ENCODE measurements at regions not wholly inside any gene's neighbourhood (a gene's known extent, or its start where the extent isn't known, plus 50 kb on each side); places are given as distances from the start of the nearest gene placed in this dataset.

DNA sequence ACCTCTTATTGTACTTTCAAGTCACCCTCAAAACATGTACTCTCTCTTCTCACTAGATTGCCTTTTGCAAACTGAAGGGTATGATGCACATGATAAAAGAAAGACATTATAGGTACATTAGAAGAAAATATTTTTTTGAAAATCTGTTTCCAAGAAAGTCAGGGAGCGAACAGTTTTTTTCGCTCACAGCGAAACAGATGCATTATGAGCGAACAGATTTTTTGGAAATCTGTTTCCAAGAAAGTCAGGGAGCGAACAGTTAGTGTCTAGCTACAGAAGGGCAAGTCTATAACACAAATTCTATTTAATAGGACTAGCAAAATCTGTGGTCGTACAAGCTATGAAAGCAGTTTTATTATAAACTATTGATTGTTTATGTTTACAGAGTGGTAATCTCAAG is 296.2 kb upstream of the ANO3 start:
- DNase-seq (ENCODE audit: low spot score): no peak

DNA sequence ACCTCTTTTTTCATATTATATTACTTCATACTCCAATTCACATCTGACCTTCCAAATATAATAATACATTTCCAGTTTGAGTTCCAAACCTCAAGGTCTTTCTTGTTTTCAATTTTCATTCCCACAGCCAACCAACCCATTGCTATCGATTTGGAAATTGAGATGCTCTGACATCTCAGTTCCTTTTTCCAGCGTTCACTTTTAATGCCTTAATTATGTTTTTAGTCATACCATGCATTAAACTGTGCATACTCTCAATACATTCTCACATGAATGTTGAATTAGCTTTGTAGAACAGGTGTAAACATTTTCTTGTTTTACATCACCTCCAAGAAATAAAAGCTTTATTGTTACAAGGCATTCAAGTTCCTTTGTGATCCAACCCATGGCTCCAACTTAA is 294.2 kb upstream of the ANO3 start:
- DNase-seq (ENCODE audit: low spot score): no peak

DNA sequence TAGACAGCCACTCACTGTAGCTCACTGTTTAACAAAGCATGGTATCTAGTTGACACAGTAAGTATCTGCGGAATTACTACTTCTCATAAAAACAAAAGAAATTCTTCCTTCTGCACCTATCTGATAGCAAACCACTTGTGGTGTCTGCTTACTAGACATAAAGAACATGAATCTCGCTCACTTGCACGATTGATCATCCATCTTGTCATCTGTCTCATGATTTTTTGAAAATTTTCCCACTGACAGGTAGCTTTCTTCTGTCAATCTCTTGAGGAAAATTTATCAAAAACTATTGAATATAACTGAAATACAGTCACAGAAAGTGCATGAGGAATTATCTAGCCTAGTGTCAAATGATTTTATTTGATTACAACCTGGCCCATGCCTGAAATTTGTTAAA is 291.6 kb upstream of the ANO3 start:
- no peak for DNase-seq (ENCODE audit: low spot score)

DNA sequence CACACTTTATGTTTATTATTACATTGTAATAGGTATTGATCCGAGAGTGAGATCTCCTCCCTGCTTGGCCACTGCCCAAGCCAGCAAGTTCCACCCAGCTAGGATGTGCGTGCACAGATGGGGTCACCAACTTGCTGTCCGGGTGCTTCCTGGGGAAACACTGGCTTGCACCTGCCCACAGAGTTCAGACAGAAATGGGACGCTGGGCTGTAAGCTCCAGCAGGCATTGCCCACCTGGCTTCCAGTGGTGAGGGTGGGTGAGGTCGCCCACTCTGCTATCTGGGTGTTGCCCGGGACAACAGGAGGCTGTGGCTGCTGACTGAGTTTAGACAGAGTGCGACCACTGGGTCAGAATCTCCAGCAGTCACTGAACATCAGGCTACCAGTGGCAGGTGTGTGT is 289.8 kb upstream of the ANO3 start:
- no peak for DNase-seq (ENCODE audit: low spot score)

DNA sequence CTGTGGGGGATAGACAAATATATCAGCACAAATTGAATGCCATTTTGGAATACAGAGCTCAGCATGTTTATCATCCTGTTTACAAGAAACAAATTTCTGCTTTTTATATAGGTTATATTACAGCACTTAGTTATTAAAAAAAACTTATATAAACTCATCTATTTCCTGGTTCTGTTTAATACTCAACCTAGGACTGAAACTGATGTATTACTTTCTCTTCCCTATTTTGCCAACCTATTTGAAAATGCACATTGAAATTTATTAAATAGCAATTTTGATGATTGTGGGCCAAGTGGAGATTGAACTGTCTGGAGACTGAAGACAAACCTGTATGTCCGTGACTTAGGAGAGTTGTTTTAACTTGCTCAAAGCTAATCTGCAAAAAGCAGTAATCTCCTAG is 288.3 kb upstream of the ANO3 start:
- DNase-seq (ENCODE audit: low spot score): no peak

DNA sequence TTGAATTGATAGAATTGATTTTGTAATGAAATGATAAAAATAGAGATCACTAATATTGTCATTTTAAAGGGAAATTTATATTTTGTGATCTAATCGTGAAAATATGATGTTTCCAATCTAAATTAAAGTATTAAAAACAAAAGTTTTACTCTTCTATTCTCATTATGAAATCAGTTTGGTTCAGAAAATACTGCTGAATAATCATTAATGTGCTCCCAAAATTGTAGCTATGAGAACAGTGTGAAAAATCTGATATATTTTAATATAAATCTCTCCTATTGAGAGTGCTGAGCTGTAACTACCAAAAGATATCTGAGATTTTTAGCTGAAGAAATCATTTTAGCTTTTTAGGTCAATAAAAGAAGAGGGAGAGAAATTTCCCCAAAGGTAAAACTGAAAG is 287.5 kb upstream of the ANO3 start:
- no peak for DNase-seq (ENCODE audit: low spot score)

DNA sequence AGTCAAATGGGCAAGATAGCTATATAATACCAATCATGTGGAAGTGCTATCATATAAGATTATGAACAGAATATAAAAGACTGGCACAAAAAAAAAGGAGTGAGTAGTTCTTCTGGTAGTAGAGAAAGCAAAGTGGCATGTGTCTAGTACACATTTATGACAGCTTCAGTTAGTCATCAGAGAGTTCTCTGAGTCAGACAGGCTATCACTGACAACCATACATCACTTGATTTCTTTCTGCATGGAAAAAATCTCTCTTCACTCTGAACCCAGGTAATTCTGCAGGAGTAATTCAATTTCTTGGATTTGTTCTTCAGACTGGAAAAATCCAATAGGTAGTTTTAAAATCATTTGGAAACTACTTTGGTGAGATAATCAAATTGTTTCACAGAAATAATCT is 286.8 kb upstream of the ANO3 start:
- DNase-seq (ENCODE audit: low spot score): no peak

DNA sequence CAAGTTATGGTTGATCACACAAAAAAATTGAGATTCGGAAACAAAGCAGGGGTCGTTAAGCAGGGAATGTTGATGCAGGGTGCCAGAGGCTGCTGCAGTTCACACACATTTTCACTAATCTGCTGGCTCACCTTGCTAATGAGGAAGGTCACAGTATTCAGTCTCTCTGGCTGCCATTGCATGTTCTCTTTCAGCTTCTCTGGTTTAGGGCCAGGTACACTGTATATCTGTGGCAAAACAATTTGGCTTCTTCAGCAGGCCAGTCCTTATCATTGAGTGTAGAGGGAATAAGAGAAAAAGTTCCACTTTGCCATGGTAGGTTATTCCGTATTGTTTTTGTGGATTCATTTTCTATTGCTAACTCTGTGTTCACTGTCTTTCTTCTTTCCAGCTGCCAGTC is 283.7 kb upstream of the ANO3 start:
- no peak for DNase-seq (ENCODE audit: low spot score)

DNA sequence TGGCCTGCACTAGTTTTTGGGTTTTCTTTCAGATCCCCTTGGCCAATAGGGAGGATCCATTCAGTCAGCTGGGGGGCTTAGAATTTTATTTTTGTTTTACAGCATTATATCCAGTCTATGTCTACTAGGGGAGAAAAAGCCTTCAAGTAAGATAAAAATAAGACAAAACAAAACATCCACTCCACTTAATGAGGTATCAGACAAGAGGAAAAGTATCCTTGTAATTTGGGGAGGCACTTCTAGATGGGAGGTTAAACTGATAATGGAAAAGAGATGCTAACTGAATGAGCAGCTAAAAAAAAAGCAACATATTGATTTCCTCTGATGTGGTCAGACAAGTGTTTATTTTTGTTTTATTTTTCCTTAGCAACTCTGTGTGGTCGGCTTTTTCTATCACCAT is 278.0 kb upstream of the ANO3 start:
- DNase-seq (ENCODE audit: low spot score): no peak

DNA sequence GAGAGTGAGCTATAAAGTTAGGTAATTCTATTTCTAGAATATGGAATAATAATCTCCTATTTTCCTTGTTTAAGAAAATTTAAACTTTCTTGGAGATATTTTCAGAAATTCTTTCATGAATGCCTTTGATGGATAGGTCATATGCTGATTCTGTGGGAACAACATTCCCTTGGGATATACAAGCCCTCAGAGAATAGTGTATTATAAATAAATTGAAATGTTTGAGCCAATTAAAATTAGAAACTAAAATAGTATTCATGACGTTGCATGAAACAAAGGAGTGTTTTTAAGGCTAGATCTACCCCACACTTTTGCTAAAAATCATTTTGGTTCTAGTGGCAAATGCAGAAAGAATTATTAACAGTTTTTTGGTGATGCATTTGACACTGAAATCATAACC is 269.3 kb upstream of the ANO3 start:
- no peak for DNase-seq (ENCODE audit: low spot score)

DNA sequence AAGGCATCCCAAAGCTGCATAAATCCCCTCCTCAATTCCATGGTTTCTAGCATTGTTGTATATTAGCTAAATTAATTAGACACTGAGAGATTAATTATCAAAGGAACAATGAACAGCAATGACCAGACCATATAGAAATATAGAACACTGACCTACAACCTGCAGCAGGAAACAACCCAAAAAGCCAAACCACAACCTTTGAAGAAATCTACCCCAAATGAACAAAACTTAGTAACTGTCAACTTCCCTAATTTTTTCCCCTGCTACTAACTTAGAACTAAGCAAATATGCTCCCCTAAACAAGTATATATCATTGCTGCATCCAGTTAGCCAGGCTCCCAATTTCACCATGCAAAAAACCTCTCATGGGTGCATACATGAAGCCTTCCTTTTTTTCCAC is 268.0 kb upstream of the ANO3 start:
- no peak for DNase-seq (ENCODE audit: low spot score)

DNA sequence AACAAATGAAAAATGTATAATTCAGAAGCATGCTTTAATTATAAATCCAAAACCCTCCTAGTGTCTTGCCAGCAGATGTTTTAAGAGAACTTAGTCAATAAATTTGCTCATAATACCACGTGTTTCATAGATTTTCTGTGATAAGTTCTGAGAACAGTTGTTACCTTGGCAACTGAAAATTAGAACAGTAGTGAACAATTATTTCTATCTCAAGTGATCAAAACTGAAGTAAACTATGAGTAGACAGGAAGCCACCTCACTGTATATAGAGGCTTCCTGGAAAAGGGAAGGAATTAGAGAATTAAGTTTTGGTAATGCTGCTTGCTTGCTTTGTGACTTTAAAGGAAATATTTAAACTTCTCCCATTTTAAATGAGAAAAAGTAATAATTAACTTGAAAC is 266.0 kb upstream of the ANO3 start:
- no peak for DNase-seq (ENCODE audit: low spot score)

DNA sequence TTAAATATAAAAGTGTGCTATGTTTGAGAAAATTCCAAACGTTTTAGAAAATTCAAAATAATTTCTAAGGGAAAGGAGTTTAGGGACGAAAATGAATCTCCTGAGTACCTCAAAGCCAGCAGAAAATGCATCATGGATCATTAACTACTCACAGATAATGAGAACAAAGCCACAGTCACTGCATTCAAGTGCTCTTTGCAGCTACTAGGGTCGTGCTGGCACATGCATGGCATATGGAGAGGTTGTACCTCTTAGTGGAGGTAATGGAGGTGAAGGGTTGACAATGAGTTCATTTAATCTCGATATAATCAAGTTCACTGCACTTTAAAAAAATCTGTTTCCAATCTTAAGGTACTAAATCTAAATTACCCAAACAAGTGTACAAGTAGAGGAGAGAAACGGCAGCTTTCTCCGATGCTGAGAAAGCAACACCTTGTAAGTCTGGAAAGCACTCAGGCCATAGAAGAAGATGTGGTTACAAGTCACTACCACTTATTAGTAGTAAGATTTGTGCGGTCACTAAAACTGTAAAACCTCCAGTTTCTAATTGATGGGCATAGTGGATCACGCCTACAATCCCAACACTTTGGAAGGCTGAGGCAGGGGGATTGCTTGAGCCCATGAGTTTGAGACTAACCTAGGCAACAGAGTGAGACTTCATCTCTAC is 261.1 kb upstream of the ANO3 start:
- no peak for DNase-seq (ENCODE audit: low spot score)

DNA sequence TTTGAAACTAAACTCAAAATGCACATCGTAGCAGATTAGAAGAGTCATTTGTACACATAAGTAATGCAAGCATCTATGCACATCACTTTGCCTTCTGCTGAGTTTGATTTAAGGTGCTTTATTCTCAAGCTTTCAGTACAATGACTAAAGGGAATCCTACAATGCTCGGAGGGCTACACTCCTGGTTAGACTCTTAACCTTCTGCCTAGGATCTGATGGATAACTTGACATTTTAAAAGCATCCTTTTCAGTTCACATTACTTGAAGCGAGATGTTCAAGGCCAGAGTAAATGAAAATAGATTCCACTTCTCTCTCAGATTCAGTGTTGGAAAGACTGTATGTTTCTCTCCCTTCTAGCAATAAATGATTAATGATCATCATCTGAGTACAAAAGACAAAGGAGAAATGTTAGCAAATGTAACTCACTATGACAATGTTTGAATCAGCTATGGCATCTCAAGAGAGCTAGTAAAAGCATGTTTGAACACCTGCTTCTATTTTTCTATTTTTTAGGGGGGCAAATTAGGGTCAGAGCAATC is 259.2 kb upstream of the ANO3 start:
- DNase-seq (ENCODE audit: low spot score): no peak

DNA sequence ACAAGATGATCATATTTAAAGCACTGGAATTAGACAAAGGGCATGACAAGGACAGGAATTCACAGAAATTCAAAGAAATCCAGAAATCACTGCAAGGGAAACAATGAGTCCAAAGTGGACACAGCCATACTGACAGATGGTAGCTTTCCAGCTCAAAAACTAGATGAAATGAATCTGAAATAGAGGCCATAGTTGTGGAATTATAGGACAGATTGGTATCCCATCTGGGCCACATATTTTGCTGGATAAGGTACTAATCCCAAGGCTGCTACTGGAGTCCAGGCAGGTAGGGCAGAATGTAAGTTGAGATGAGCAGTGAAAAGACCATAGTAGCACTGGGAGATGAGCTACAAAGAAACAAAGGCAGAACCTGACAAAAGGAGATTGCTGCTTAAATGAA is 258.3 kb upstream of the ANO3 start:
- DNase-seq (ENCODE audit: low spot score): no peak

DNA sequence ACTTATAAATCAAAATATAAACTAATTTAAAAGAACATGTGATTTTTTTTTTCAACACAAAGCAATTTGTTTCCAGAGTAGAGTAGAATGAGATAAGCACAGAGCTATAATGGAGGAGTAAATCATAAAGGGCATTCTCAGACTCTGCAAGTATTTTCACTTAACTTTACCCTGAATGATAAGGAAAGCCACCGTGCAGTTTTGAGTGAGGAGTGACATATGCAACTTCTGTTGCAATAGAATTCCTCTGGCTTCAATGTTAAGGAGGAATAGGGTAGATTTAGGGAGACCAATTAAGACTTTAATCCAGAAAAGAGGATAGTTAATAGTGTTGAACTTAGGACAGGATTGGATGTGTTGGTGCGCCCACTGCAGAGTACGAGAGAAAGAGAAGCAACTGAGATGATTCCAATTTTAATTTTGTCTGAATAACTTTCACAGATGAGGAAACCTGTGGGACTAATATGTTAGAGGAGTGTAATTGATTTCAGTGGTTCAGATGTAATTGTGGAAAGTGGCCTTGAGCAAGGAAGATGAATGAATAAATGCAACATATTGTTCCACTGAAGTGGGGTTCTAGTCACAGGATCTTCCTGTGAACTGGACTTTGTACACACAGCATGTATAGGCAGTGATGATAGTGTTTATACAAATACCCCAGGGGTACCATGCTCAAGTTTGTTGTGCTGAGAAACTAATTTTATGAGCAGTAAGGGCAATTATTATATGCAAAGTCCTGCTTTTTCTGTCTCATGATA is 255.5 kb upstream of the ANO3 start:
- DNase-seq (ENCODE audit: low spot score): no peak

DNA sequence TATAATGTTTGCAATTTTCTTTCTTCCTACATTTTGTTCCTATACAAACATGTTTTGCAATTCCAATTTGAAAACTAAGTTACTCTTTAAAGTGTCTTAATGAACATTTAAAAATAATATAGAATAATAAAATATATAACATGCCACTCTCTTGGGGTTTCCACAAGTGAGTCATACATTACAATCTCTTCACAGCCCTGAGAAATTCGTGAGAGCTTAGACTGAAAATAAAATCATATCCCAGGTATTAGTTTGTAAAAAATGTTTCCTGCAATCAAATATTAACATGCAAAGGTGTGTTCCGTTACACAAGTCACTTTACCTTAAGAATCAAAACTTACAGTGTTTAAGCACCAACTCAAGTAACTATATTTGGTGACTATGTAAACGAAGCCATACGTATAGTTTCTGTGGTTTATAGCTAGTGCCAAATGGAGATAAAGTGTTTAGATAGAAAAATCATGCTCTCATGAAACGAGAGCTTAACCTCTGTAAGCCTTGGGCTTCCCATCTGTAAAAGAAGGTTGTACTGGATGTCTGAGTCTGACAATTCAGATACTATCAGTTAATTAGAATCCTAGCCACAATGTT is 253.6 kb upstream of the ANO3 start:
- DNase-seq (ENCODE audit: low spot score): no peak

DNA sequence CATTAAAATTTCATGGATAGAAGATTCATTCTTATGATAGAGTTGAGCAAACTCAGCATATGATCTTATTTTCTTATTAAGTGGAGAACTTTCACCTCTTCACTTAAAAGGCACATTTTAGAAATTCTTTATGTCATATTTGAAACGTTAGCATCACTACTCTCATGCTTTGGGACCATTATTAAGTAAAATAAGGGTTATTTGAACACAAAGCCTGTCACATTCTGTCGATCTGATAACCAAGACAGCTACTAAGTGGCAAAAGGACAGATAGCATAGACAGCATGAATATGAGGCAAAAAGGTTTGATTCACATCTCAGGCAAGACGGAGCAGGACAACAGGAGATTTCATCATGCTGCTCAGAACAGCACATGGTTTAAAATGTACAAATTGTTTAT is 247.6 kb upstream of the ANO3 start:
- DNase-seq (ENCODE audit: low spot score): no peak

DNA sequence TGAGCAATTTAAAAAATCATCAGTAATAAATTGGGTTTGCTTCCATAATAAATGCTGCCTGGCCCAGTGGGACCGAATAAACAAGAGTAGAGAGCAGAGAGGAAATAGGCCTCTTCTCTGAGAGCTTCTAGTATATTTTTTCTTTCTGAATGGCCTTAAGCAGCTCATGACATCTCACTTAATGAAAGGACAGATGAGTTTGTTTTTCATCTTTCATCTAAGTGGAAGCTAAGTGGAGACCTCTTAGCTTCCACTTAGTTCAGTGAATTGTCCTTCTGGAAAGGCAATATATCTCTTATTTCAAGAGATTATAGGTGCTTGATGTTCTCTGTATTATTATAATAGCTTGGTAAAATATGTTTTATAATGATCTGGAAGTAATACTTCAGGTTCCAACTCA is 245.9 kb upstream of the ANO3 start:
- DNase-seq (ENCODE audit: low spot score): no peak

DNA sequence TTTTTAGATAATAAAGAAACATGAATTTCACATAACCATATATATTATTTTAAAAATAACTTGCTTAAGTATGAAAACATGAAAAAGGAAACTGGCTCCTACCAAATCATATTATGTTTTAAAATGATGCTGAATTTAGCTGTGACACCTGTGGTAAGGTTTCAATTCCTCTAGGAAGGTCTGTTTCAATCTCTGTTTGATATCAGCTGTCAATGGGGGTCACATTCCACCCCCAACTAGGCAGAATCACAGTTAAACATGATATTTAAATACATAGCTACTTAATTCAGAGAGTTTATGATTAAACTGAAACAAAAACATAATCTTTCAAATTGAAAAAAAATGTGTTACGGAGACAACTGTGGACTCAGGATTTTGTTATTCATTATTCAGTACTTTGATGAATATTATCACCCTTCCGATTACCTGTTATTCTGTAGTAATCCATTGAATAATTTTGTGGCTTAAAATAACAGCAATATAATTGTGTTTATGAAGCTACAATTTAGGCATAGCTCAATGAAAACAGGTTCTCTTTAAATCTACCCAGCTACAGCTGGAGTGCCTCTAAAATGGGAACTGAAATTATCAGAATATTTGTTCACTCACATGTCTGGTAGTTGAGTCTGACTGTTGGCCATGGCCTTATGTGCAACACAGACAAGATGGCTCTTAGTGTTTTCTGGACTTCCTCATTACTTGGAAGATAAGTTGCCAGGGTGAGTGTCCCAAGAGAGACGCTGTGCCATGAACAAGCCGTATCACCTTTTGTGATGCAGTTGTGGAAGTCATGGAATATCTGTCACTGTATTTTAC is 244.6 kb upstream of the ANO3 start:
- DNase-seq (ENCODE audit: low spot score): no peak

DNA sequence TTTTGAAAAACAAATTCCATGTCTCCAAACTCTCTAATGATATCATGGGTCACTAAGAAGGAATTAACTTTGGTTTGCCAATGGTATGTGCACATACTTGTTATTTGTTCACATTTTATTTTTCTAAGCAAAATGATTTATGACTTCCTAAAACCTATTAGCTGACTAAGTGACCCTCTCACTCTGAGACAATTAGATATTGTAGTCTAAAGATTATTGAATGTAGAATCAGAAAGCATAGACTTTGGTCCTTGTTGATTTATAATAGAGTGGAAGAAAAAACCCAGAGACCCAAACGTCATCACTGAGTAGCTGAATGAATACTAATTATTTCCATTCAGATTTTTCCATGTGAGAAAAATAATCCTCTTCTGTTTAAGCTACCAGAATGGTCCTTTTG is 243.5 kb upstream of the ANO3 start:
- no peak for DNase-seq (ENCODE audit: low spot score)

DNA sequence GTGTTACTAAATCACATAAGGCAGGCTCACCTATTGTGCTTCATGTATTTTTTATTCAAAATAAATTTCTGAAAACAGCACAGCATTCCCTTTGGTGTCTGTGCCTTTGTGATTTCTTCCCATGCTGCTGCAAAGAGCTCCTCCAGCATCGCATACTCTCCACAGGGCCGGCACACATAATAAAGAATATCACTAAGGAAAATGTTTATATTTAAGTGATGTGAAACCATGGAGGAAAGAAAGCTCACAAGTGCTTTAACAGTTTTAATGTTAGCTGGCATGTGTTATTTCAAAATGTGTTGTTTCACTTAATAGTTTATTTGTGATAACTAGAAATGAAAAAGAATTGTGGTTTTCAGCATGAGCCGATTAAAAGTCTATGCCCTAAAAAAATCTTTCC is 241.3 kb upstream of the ANO3 start:
- DNase-seq (ENCODE audit: low spot score): no peak

DNA sequence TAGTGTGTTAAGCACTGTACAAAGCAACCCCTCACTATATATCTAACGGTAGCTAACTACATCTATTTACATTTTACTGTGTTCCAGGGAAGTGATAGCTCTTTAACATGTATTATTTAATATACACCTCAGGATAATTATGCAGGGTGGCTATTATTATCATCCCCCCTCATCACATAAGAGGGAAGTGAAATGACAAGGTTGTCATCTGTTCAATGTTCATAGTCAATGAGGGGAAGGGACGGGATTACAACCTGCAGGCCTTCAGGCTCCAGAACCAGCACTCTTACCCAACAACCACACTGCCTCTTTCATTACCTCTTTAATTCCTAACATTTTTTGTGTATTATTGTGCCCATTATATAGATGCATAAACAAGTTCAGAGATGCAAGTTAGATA is 238.7 kb upstream of the ANO3 start:
- no peak for DNase-seq (ENCODE audit: low spot score)

Measured in left forelimb (tissue), 1 donor.